ENCODE measurements at regions not wholly inside any gene's neighbourhood (a gene's known extent, or its start where the extent isn't known, plus 50 kb on each side); places are given as distances from the start of the nearest gene placed in this dataset.

- TF ChIP-seq POLR2A (IDR thresholded peaks at IDR 0.05) (no peak), POLR2AphosphoS5 (IDR thresholded peaks at IDR 0.05; ENCODE audit: insufficient read depth in 1 of 2, low read depth in 1 of 2) (no peak)
- TF ChIP-seq, protein P1, sequence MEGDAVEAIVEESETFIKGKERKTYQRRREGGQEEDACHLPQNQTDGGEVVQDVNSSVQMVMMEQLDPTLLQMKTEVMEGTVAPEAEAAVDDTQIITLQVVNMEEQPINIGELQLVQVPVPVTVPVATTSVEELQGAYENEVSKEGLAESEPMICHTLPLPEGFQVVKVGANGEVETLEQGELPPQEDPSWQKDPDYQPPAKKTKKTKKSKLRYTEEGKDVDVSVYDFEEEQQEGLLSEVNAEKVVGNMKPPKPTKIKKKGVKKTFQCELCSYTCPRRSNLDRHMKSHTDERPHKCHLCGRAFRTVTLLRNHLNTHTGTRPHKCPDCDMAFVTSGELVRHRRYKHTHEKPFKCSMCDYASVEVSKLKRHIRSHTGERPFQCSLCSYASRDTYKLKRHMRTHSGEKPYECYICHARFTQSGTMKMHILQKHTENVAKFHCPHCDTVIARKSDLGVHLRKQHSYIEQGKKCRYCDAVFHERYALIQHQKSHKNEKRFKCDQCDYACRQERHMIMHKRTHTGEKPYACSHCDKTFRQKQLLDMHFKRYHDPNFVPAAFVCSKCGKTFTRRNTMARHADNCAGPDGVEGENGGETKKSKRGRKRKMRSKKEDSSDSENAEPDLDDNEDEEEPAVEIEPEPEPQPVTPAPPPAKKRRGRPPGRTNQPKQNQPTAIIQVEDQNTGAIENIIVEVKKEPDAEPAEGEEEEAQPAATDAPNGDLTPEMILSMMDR (IDR thresholded peaks at IDR 0.05) = no peak
These were observed 1829.1 kb downstream of the LRRC4C start for GRCh38 chr11:39630365-39630764.
